NCI-H146 treated with DMSO at 0.1 percent for 48 hours (cell line): ENCODE measurements at regions not wholly inside any gene's neighbourhood (a gene's known extent, or its start where the extent isn't known, plus 50 kb on each side); places are given as distances from the start of the nearest gene placed in this dataset.
A peak's percentile ranks its signal among the peaks of the same experiment; 100 is the strongest.

ENCODE experiments used
- DNase-seq: peaks from one replicate; lab custom pipeline; 2025; ENCODE audit not compliant: unreplicated experiment; lab: John Stamatoyannopoulos, UW

- no peak for DNase-seq
Observed at GRCh38 chrX:17931855-17932254, 70.8 kb upstream of the RAI2 start.

GRCh38 chrX:17930850-17931249, 69.8 kb upstream of the RAI2 start:
- DNase-seq, result no peak

GRCh38 chrX:17923546-17923945, 62.4 kb upstream of the RAI2 start:
- no peak for DNase-seq

GRCh38 chrX:17922303-17922702, 61.2 kb upstream of the RAI2 start:
- peak; percentile 44 for DNase-seq

- DNase-seq, result no peak
Observed at GRCh38 chrX:17919896-17920446, 58.9 kb upstream of the RAI2 start.

GRCh38 chrX:17917945-17918577, 57.0 kb upstream of the RAI2 start:
- no peak for DNase-seq

- DNase-seq, result no peak
Observed at GRCh38 chrX:17913801-17914200, 52.7 kb upstream of the RAI2 start.
